ENCODE measurements at regions not wholly inside any gene's neighbourhood (a gene's known extent, or its start where the extent isn't known, plus 50 kb on each side); places are given as distances from the start of the nearest gene placed in this dataset.

- TF ChIP-seq, protein P1, sequence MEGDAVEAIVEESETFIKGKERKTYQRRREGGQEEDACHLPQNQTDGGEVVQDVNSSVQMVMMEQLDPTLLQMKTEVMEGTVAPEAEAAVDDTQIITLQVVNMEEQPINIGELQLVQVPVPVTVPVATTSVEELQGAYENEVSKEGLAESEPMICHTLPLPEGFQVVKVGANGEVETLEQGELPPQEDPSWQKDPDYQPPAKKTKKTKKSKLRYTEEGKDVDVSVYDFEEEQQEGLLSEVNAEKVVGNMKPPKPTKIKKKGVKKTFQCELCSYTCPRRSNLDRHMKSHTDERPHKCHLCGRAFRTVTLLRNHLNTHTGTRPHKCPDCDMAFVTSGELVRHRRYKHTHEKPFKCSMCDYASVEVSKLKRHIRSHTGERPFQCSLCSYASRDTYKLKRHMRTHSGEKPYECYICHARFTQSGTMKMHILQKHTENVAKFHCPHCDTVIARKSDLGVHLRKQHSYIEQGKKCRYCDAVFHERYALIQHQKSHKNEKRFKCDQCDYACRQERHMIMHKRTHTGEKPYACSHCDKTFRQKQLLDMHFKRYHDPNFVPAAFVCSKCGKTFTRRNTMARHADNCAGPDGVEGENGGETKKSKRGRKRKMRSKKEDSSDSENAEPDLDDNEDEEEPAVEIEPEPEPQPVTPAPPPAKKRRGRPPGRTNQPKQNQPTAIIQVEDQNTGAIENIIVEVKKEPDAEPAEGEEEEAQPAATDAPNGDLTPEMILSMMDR (conservative IDR thresholded peaks at IDR 0.05; ENCODE audit: low read depth, low read length), result no peak
- Histone ChIP-seq H3K4me3 (IDR thresholded peaks at IDR 0.05; ENCODE audit: insufficient read depth, low read depth, low read length) (no peak overlapping the region), H2AFZ (ENCODE audit: low read depth) (peak overlapping the region; percentile 44; the same call in 1 of the 2 replicates), H3K36me3 (ENCODE audit: insufficient read depth) (no peaks in the 10 kb centered on the region), H3K4me2 (peak overlapping the region; percentile 43), H3K27me3 (ENCODE audit: insufficient read depth, low read depth) (no peaks in the 10 kb centered on the region), H3K4me1 (ENCODE audit: low read depth, poor library complexity, severe bottlenecking) (peaks cover 38% of the 10 kb centered on the region), H3K9ac (no peak overlapping the region), H4K20me1 (ENCODE audit: insufficient read depth) (no peaks in the 10 kb centered on the region), H3K27ac (peak overlapping the region; percentile 82), H3K79me2 (ENCODE audit: insufficient read depth, low read depth) (no peaks in the 10 kb centered on the region)
These were observed 489.5 kb downstream of the SHISA9 start for GRCh38 chr16:13390986-13391305.

- Histone ChIP-seq H3K4me1 (ENCODE audit: low read depth, poor library complexity, severe bottlenecking) (peaks cover 38% of the 10 kb centered on the region), H4K20me1 (ENCODE audit: insufficient read depth) (no peaks in the 10 kb centered on the region), H3K4me3 (IDR thresholded peaks at IDR 0.05; ENCODE audit: insufficient read depth, low read depth, low read length) (no peak overlapping the region), H3K27me3 (ENCODE audit: insufficient read depth, low read depth) (no peaks in the 10 kb centered on the region), H3K9ac (no peak overlapping the region), H3K4me2 (peak overlapping the region; percentile 43; the same call in 1 of the 2 replicates), H3K36me3 (ENCODE audit: insufficient read depth) (no peaks in the 10 kb centered on the region), H3K79me2 (ENCODE audit: insufficient read depth, low read depth) (no peaks in the 10 kb centered on the region), H2AFZ (ENCODE audit: low read depth) (peak overlapping the region; percentile 44; the same call in 1 of the 2 replicates), H3K27ac (peak overlapping the region; percentile 82)
- TF ChIP-seq, protein P1 (conservative IDR thresholded peaks at IDR 0.05; ENCODE audit: low read depth, low read length), result no peak
These were observed 489.9 kb downstream of the SHISA9 start for GRCh38 chr16:13391337-13391736.

DNA sequence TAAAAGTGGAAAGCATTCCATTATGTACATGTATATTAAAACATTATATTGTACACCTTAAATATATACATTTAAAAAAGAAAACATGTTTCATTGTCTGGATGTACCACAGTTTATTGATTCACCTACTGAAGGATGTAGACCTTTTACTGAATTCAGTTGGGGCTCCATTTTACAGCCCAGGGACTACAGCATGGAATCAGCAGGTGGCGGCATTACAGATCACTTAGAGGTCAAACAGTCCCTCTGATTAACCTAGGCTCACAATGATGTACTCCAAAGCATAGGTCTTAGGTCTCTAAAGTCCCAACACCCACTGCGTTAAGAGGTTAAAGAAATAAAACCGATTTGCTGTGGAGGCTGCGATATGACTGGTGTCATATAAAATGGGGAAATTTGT is 490.9 kb downstream of the SHISA9 start:
- Histone ChIP-seq H2AFZ (ENCODE audit: low read depth) (no peak overlapping the region), H3K9ac (no peak overlapping the region), H3K27me3 (ENCODE audit: insufficient read depth, low read depth) (no peaks in the 10 kb centered on the region), H3K4me2 (no peak overlapping the region), H3K36me3 (ENCODE audit: insufficient read depth) (no peaks in the 10 kb centered on the region), H3K79me2 (ENCODE audit: insufficient read depth, low read depth) (no peaks in the 10 kb centered on the region), H3K4me1 (ENCODE audit: low read depth, poor library complexity, severe bottlenecking) (peaks cover 38% of the 10 kb centered on the region), H3K4me3 (IDR thresholded peaks at IDR 0.05; ENCODE audit: insufficient read depth, low read depth, low read length) (no peak overlapping the region), H4K20me1 (ENCODE audit: insufficient read depth) (no peaks in the 10 kb centered on the region), H3K27ac (no peak overlapping the region)
- TF ChIP-seq, protein P1 (conservative IDR thresholded peaks at IDR 0.05; ENCODE audit: low read depth, low read length), result no peak

DNA sequence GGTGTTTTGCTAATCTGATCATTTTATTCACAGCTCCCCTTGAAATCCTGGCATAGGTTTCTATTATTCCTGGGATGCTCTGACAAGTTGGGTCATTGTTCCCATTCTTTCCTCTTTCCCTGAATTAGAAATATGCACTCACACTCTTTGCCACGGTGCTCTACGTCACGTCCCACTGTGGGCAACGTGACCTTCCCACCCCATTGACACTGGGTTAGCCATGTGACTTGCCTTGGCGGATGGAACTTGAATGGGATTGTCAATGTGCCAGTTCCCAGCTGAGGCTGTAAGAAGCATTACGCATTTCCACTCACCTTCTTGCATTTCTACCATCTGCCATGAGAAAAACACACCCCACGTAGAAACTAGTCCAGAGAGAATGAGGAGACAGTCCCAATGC is 492.4 kb downstream of the SHISA9 start:
- TF ChIP-seq, protein P1 (conservative IDR thresholded peaks at IDR 0.05; ENCODE audit: low read depth, low read length), result no peak
- H3K79me2 ChIP-seq (ENCODE audit: insufficient read depth, low read depth), result no peaks in the 10 kb centered on the region
- peaks cover 38% of the 10 kb centered on the region for H3K4me1 ChIP-seq (ENCODE audit: low read depth, poor library complexity, severe bottlenecking)
- no peak overlapping the region for H3K27ac ChIP-seq
- H3K36me3 ChIP-seq (ENCODE audit: insufficient read depth), result no peaks in the 10 kb centered on the region
- H2AFZ ChIP-seq (ENCODE audit: low read depth), result no peak overlapping the region
- no peaks in the 10 kb centered on the region for H4K20me1 ChIP-seq (ENCODE audit: insufficient read depth)
- H3K27me3 ChIP-seq (ENCODE audit: insufficient read depth, low read depth), result no peaks in the 10 kb centered on the region
- no peak overlapping the region for H3K4me3 ChIP-seq (IDR thresholded peaks at IDR 0.05; ENCODE audit: insufficient read depth, low read depth, low read length)
- no peak overlapping the region for H3K9ac ChIP-seq
- no peak overlapping the region for H3K4me2 ChIP-seq

All from KMS-11 (cell line).